Natural killer cell (primary cell): ENCODE measurements at regions not wholly inside any gene's neighbourhood (a gene's known extent, or its start where the extent isn't known, plus 50 kb on each side); places are given as distances from the start of the nearest gene placed in this dataset.
A peak's percentile ranks its signal among the peaks of the same experiment; 100 is the strongest.
"Not testable (repeated sequence)": the region's sequence is repeated elsewhere in the genome, so short reads cannot be mapped to it uniquely, and the experiment has no call there.

Experiments
- ATAC-seq, 3 donors: fragments of 150-1000 bp in 2 of 3; fragments of 200-7000 bp in 1 of 3; cut with Tn5 transposase; 1 replicate in 1 of 3; 2 replicates in 2 of 3; pipeline ENCODE4 v1.10.0; 2021; ENCODE audit warnings: mild to moderate bottlenecking in 2 of 3, moderate library complexity in 2 of 3
- DNase-seq, 2 donors: peaks; one replicate each; pipeline versions ENCODE4 v3.0.0 to v3.0.0-alpha.2; 2013 to 2021; ENCODE audit warnings: mixed read lengths in 1 of 2
- H3K27ac ChIP-seq: one replicate; pipeline ENCODE4 v1.5.1; 2013; ENCODE audit warnings: mild to moderate bottlenecking, low read length
- H3K27me3 ChIP-seq: one replicate; pipeline ENCODE4 v1.6.1; 2013; ENCODE audit warnings: low read length; ENCODE audit not compliant: control insufficient read depth, insufficient read depth
- H3K36me3 ChIP-seq: one replicate; pipeline ENCODE4 v1.6.1; 2013; ENCODE audit warnings: low read length; ENCODE audit not compliant: control insufficient read depth, insufficient read depth
- H3K4me1 ChIP-seq: one replicate; pipeline ENCODE4 v1.6.1; 2013; ENCODE audit warnings: low read length; ENCODE audit not compliant: control insufficient read depth, insufficient read depth
- H3K4me3 ChIP-seq: one replicate; pipeline ENCODE4 v1.5.1; 2013; ENCODE audit warnings: low read length
- H3K9me3 ChIP-seq: one replicate; pipeline ENCODE4 v1.6.1; 2013; ENCODE audit warnings: low read length; ENCODE audit not compliant: control insufficient read depth, insufficient read depth
- H3K27ac Mint-ChIP-seq, 2 donors: one replicate each; pipeline ENCODE4 v1.8.0; 2022; ENCODE audit warnings: mild to moderate bottlenecking in 2 of 2, mixed read lengths in 2 of 2, moderate library complexity in 1 of 2
- H3K27me3 Mint-ChIP-seq, 2 donors: one replicate each; pipeline ENCODE4 v1.8.0; 2022; ENCODE audit warnings: low read depth in 2 of 2, mixed read lengths in 2 of 2
- H3K36me3 Mint-ChIP-seq: one replicate; pipeline ENCODE4 v1.8.0; 2022; ENCODE audit warnings: mixed read lengths
- H3K4me1 Mint-ChIP-seq, 2 donors: one replicate each; pipeline ENCODE4 v1.8.0; 2022; ENCODE audit warnings: mixed read lengths in 2 of 2
- H3K4me3 Mint-ChIP-seq: one replicate; pipeline ENCODE4 v1.8.0; 2022; ENCODE audit warnings: mild to moderate bottlenecking, moderate library complexity, mixed read lengths
- H3K9me3 Mint-ChIP-seq, 2 donors: one replicate each; pipeline ENCODE4 v1.8.0; 2022; ENCODE audit warnings: mixed read lengths in 2 of 2
- WGBS: methylation state at CpG from one replicate; pipeline ENCODE4 v1.1.7; 2013; ENCODE audit warnings: missing lambda C conversion rate; ENCODE audit not compliant: insufficient coverage; 5-methylcytosine and 5-hydroxymethylcytosine counted together
- intact Hi-C: fragments of 100-400 bp; cut with micrococcal nuclease; formaldehyde crosslinking; loops from one replicate; pipeline ENCODE4 v1.14.2; 2022
- TF ChIP-seq, protein P1 (sequence below): fragments of 200-600 bp; IDR thresholded peaks from one replicate; pipeline ENCODE4 v1.8.0; 2022; ENCODE audit warnings: antibody characterized with exemption

DNA sequence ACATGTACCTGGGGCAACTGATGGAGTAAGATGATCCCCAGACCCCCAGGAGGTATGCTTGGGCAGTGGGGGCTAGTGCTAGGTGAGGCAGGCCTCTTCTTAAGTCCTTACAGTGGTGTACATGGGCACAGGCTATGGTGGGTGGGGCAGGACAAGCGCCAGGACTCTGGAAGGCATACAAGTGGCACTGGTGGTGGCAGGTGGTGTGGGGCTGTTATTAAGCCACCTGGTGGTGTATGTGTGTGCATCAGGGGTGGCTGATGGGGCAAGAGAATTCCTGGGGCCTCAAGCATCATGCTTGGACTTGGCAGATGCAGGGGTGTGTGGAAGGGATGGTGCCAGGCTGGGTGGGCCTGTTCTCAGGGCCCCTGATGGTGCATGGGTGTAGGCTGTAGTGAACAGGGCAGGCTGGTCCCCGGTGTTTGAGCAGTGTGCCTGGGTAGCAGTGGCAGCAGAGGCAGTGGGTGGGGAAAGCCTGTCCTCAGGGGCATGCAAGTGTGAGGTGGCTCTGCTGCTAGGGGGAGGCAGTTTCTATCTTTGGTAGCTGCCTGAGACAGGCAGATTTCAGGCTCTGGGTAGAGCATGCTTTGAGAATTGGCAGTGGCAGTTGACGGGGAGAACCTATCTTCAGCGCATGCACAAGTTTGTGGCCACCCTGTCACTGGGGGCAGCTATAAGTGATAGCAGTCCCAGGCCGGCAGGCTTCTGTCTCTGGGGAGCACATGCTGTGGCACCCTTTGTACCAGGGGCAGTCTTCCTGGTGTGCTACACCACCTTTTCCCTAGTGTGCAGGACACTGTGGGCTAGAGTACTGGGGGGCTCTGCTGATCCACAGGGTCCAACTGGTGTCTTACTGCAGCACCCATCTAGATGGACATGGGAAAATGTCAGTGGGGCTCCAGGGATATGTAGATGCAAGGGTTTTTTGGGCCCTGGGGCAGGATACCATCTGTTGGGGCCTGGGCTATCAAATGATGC, 52.6 kb upstream of the ABCD2 start:
- peaks cover 5 to 12% of the 10 kb centered on the region in 2 donors for H3K9me3 Mint-ChIP-seq
- H3K4me1 Mint-ChIP-seq, result no peaks in the 10 kb centered on the region
- intact Hi-C loops, result no loop called here
- no peak overlapping the region for H3K4me3 Mint-ChIP-seq
- TF ChIP-seq, protein P1, sequence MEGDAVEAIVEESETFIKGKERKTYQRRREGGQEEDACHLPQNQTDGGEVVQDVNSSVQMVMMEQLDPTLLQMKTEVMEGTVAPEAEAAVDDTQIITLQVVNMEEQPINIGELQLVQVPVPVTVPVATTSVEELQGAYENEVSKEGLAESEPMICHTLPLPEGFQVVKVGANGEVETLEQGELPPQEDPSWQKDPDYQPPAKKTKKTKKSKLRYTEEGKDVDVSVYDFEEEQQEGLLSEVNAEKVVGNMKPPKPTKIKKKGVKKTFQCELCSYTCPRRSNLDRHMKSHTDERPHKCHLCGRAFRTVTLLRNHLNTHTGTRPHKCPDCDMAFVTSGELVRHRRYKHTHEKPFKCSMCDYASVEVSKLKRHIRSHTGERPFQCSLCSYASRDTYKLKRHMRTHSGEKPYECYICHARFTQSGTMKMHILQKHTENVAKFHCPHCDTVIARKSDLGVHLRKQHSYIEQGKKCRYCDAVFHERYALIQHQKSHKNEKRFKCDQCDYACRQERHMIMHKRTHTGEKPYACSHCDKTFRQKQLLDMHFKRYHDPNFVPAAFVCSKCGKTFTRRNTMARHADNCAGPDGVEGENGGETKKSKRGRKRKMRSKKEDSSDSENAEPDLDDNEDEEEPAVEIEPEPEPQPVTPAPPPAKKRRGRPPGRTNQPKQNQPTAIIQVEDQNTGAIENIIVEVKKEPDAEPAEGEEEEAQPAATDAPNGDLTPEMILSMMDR, result no peak
- no peak for ATAC-seq
- no peak for DNase-seq
- H3K27ac Mint-ChIP-seq, result no peak overlapping the region
- Histone ChIP-seq H3K4me1 (peaks cover 11% of the 10 kb centered on the region), H3K27me3 (no peaks in the 10 kb centered on the region), H3K9me3 (no peaks in the 10 kb centered on the region), H3K36me3 (no peaks in the 10 kb centered on the region), H3K27ac (no peak overlapping the region), H3K4me3 (no peak overlapping the region)
- 71% methylated on average over 5 of the region's 5 CpGs for WGBS
- H3K36me3 Mint-ChIP-seq, result peaks cover 19% of the 10 kb centered on the region
- peaks cover 4 to 22% of the 10 kb centered on the region in 2 donors for H3K27me3 Mint-ChIP-seq

DNA sequence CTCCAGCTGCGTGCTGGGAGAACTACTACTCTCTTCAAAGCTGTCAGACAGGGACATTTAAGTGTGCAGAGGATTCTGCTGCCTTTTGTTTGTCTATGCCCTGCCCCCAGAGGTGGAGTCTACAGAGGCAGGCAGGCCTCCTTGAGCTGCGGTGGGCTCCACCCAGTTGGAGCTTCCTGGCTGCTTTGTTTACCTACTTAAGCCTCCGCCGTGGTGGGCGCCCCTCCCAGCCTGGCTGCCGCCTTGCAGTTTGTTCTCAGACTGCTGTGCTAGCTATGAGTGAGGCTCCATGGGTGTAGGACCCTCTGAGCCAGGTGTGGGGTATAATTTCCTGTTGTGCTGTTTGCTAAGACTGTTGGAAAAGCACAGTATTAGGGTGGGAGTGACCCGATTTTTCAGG, 49.9 kb upstream of the ABCD2 start:
- H3K36me3 ChIP-seq, H3K4me3 Mint-ChIP-seq, intact Hi-C loops, ATAC-seq, H3K27me3 Mint-ChIP-seq, H3K27ac Mint-ChIP-seq, H3K4me3 ChIP-seq, H3K9me3 ChIP-seq, H3K27ac ChIP-seq, H3K27me3 ChIP-seq, H3K4me1 Mint-ChIP-seq: not testable (repeated sequence)
- DNase-seq, result peak in 1 of 2 donors; percentile 45
- peaks cover 11% of the 10 kb centered on the region for H3K4me1 ChIP-seq
- peaks cover 5 to 12% of the 10 kb centered on the region in 2 donors for H3K9me3 Mint-ChIP-seq
- peaks cover 13% of the 10 kb centered on the region for H3K36me3 Mint-ChIP-seq
- WGBS, result 63% methylated on average over 7 of the region's 7 CpGs
